GM18909 (cell line): ENCODE measurements at regions not wholly inside any gene's neighbourhood (a gene's known extent, or its start where the extent isn't known, plus 50 kb on each side); places are given as distances from the start of the nearest gene placed in this dataset.

Source experiments
- ATAC-seq: cut with Tn5 transposase; IDR thresholded peaks from one replicate; pipeline ENCODE4 v1.9.1; 2021; ENCODE audit warnings: mild to moderate bottlenecking; ENCODE audit not compliant: unreplicated experiment, poor library complexity

- ATAC-seq, result no peak
Measured at GRCh38 chr6:168383062-168383854, 57.7 kb upstream of the SMOC2 start.

GRCh38 chr6:168384045-168385036, 56.6 kb upstream of the SMOC2 start:
- ATAC-seq, result no peak

GRCh38 chr6:168385037-168385759, 55.8 kb upstream of the SMOC2 start:
- no peak for ATAC-seq

GRCh38 chr6:168385858-168386735, 54.9 kb upstream of the SMOC2 start:
- no peak for ATAC-seq

- no peak for ATAC-seq
Measured at GRCh38 chr6:168386973-168387372, 54.0 kb upstream of the SMOC2 start.

GRCh38 chr6:168387426-168387825, 53.6 kb upstream of the SMOC2 start:
- no peak for ATAC-seq

- no peak for ATAC-seq
Measured at GRCh38 chr6:168387911-168388310, 53.1 kb upstream of the SMOC2 start.

- no peak for ATAC-seq
Measured at GRCh38 chr6:168388641-168389633, 52.0 kb upstream of the SMOC2 start.

- no peak for ATAC-seq
Measured at GRCh38 chr6:168390749-168391420, 50.1 kb upstream of the SMOC2 start.
